ENCODE measurements at regions not wholly inside any gene's neighbourhood (a gene's known extent, or its start where the extent isn't known, plus 50 kb on each side); places are given as distances from the start of the nearest gene placed in this dataset.

- no peak for DNase-seq (ENCODE audit: low spot score)
Measured at GRCh38 chr2:140063356-140063755, 1283.2 kb upstream of the NXPH2 start.

- DNase-seq (ENCODE audit: low spot score) = no peak
Measured at GRCh38 chr2:140061240-140061639, 1281.0 kb upstream of the NXPH2 start.

GRCh38 chr2:140057928-140058327 is 1277.7 kb upstream of the NXPH2 start:
- DNase-seq (ENCODE audit: low spot score) = no peak

- DNase-seq (ENCODE audit: low spot score) = no peak
Measured at GRCh38 chr2:140041811-140042210, 1261.6 kb upstream of the NXPH2 start.

GRCh38 chr2:140041239-140041638 is 1261.0 kb upstream of the NXPH2 start:
- no peak for DNase-seq (ENCODE audit: low spot score)

GRCh38 chr2:140033638-140034037 is 1253.4 kb upstream of the NXPH2 start:
- DNase-seq (ENCODE audit: low spot score) = no peak

- no peak for DNase-seq (ENCODE audit: low spot score)
Measured at GRCh38 chr2:140027966-140028365, 1247.8 kb upstream of the NXPH2 start.

- no peak for DNase-seq (ENCODE audit: low spot score)
Measured at GRCh38 chr2:140027320-140027719, 1247.1 kb upstream of the NXPH2 start.

GRCh38 chr2:140023291-140023690 is 1243.1 kb upstream of the NXPH2 start:
- no peak for DNase-seq (ENCODE audit: low spot score)

GRCh38 chr2:140018541-140018940 is 1238.4 kb upstream of the NXPH2 start:
- no peak for DNase-seq (ENCODE audit: low spot score)

GRCh38 chr2:140014204-140014546 is 1234.0 kb upstream of the NXPH2 start:
- DNase-seq (ENCODE audit: low spot score) = no peak

GRCh38 chr2:140013545-140014203 is 1233.5 kb upstream of the NXPH2 start:
- no peak for DNase-seq (ENCODE audit: low spot score)

GRCh38 chr2:140011287-140011686 is 1231.1 kb upstream of the NXPH2 start:
- DNase-seq (ENCODE audit: low spot score) = no peak

GRCh38 chr2:140002110-140002509 is 1221.9 kb upstream of the NXPH2 start:
- DNase-seq (ENCODE audit: low spot score) = no peak

GRCh38 chr2:139992711-139993345 is 1212.6 kb upstream of the NXPH2 start:
- DNase-seq (ENCODE audit: low spot score) = no peak

- no peak for DNase-seq (ENCODE audit: low spot score)
Measured at GRCh38 chr2:139992078-139992477, 1211.9 kb upstream of the NXPH2 start.

- DNase-seq (ENCODE audit: low spot score) = no peak
Measured at GRCh38 chr2:139990646-139991335, 1210.6 kb upstream of the NXPH2 start.

- no peak for DNase-seq (ENCODE audit: low spot score)
Measured at GRCh38 chr2:139969323-139969722, 1189.1 kb upstream of the NXPH2 start.

GRCh38 chr2:139968588-139968987 is 1188.4 kb upstream of the NXPH2 start:
- DNase-seq (ENCODE audit: low spot score) = no peak

- DNase-seq (ENCODE audit: low spot score) = no peak
Measured at GRCh38 chr2:139967665-139968064, 1187.5 kb upstream of the NXPH2 start.

- DNase-seq (ENCODE audit: low spot score) = no peak
Measured at GRCh38 chr2:139964721-139965440, 1184.7 kb upstream of the NXPH2 start.

GRCh38 chr2:139963863-139964355 is 1183.7 kb upstream of the NXPH2 start:
- no peak for DNase-seq (ENCODE audit: low spot score)

All from hepatic stellate cell (primary cell).